GM12878 (cell line): ENCODE measurements at regions not wholly inside any gene's neighbourhood (a gene's known extent, or its start where the extent isn't known, plus 50 kb on each side); places are given as distances from the start of the nearest gene placed in this dataset.

Experiments
- ATAC-seq: fragments of 200-7000 bp; cut with Tn5 transposase; 3 replicates; pipeline ENCODE4 v1.9.1; 2020; ENCODE audit warnings: mild to moderate bottlenecking, moderate library complexity
- BruUV-seq: library from RNA; stranded (reverse); fragments of 400-500 nt; replicated peaks from 2 replicates; lab custom pipeline; 2021; lab: Mats Ljungman, UMichigan
- CTCF ChIA-PET: fragments of 300-600 bp; sonication (Branson Sonifier 250); formaldehyde crosslinking; extraction: SDS; loops from one replicate; lab custom pipeline; 2021; ENCODE audit warnings: inconsistent platforms; lab: Yijun Ruan, JAX
- POLR2A ChIA-PET: fragments of 350-600 bp; formaldehyde crosslinking; extraction: SDS; loops from one replicate; lab custom pipeline; 2021; ENCODE audit warnings: inconsistent platforms; lab: Charles Lee
- RAD21 ChIA-PET: fragments of 300-600 bp; sonication (Branson Sonifier 250); formaldehyde crosslinking; loops from one replicate; lab custom pipeline; 2023; ENCODE audit warnings: antibody characterized with exemption; ENCODE audit not compliant: unreplicated experiment; lab: Charles Lee
- SMC1A ChIA-PET: fragments of 300-600 bp; sonication (Branson Sonifier 250); formaldehyde crosslinking; loops from one replicate; lab custom pipeline; 2023; ENCODE audit not compliant: unreplicated experiment, uncharacterized antibody; lab: Charles Lee
- DNase-seq: peaks from one replicate; pipeline ENCODE4 v3.0.0-alpha.2; 2011; ENCODE audit warnings: low read depth, low spot score
- FAIRE-seq: peaks from 3 replicates; lab custom pipeline; 2011; peaks lifted over from hg19 to GRCh38; lab: Jason Lieb, UNC
- H2AFZ ChIP-seq: 2 replicates; pipeline ENCODE4 v1.6.0; 2011; ENCODE audit warnings: low read depth, low read length, control low read depth; ENCODE audit not compliant: control insufficient read depth
- H3K27ac ChIP-seq: 2 replicates; pipeline ENCODE4 v1.5.1; 2011; ENCODE audit warnings: control low read depth; ENCODE audit not compliant: control insufficient read depth, insufficient read depth
- H3K27me3 ChIP-seq, 2 experiments: replicated peaks in 1 of 2; 2 replicates each; pipeline versions ENCODE4 v1.6.0 to v1.6.1; 2011; ENCODE audit warnings: low read length in 1 of 2; ENCODE audit not compliant: control insufficient read depth in 2 of 2, insufficient read depth in 2 of 2
- H3K36me3 ChIP-seq, 2 experiments: 2 replicates each; pipeline ENCODE4 v1.5.1; 2011; ENCODE audit warnings: low read length in 1 of 2; ENCODE audit not compliant: control insufficient read depth in 2 of 2, insufficient read depth in 2 of 2
- H3K4me1 ChIP-seq: 2 replicates; pipeline ENCODE4 v1.6.1; 2011; ENCODE audit warnings: mild to moderate bottlenecking, low read length, moderate library complexity, mixed read lengths; ENCODE audit not compliant: control insufficient read depth, insufficient read depth
- H3K4me2 ChIP-seq: 2 replicates; pipeline ENCODE4 v1.6.0; 2011; ENCODE audit warnings: control low read depth; ENCODE audit not compliant: control insufficient read depth, insufficient read depth
- H3K4me3 ChIP-seq: fragments of 200-600 bp; sonication (generic); 2 replicates; pipeline ENCODE4 v1.5.1; 2016
- H3K79me2 ChIP-seq: 2 replicates; pipeline ENCODE4 v1.6.0; 2011; ENCODE audit warnings: low read length; ENCODE audit not compliant: control insufficient read depth, insufficient read depth
- H3K9ac ChIP-seq: 2 replicates; pipeline ENCODE4 v1.8.0; 2011; ENCODE audit warnings: low read length, control low read depth, mixed read lengths; ENCODE audit not compliant: control insufficient read depth, insufficient read depth
- H3K9me3 ChIP-seq: replicated peaks from 3 replicates; pipeline ENCODE4 v1.5.1; 2011; ENCODE audit warnings: mild to moderate bottlenecking, low read length; ENCODE audit not compliant: control insufficient read depth, insufficient read depth
- H4K20me1 ChIP-seq: 2 replicates; pipeline ENCODE4 v1.6.0; 2011; ENCODE audit not compliant: control insufficient read depth, insufficient read depth
- ETV6 ChIP-seq, 2 experiments: fragments of 450-650 bp in 1 of 2; IDR thresholded peaks in 1 of 2; conservative IDR thresholded peaks in 1 of 2; 2 replicates each; pipeline ENCODE4 v1.6.1; 2014; ENCODE audit warnings: antibody characterized with exemption in 1 of 2, borderline replicate concordance in 1 of 2, low read depth in 1 of 2, mild to moderate bottlenecking in 1 of 2, moderate library complexity in 1 of 2
- IRF4 ChIP-seq: IDR thresholded peaks from 2 replicates; pipeline ENCODE4 v1.6.1; 2011; ENCODE audit warnings: low read depth, low read length
- NR2C2 ChIP-seq: IDR thresholded peaks from 2 replicates; pipeline ENCODE4 v1.6.1; 2011; ENCODE audit warnings: borderline replicate concordance, low read depth; ENCODE audit not compliant: control insufficient read depth, insufficient read length
- SMC3 ChIP-seq: IDR thresholded peaks from 2 replicates; pipeline ENCODE4 v1.6.1; 2011; ENCODE audit warnings: low read length, improper control_type of control experiment, borderline replicate concordance
- SREBF2 ChIP-seq: IDR thresholded peaks from 2 replicates; pipeline ENCODE4 v1.6.1; 2012; ENCODE audit warnings: mild to moderate bottlenecking, low read length
- SRF ChIP-seq, 2 experiments: IDR thresholded peaks; 2 replicates each; pipeline ENCODE4 v1.6.1; 2011; ENCODE audit warnings: low read depth in 2 of 2, low read length in 2 of 2, mild to moderate bottlenecking in 1 of 2, moderate library complexity in 1 of 2
- WGBS: methylation state at CpG from one replicate; pipeline ENCODE4 v1.1.6; 2016; ENCODE audit warnings: low lambda C conversion rate; ENCODE audit not compliant: insufficient replicate concordance, insufficient coverage; ENCODE audit errors: missing lambda C conversion rate; 5-methylcytosine and 5-hydroxymethylcytosine counted together
- in situ Hi-C: fragments of 300-500 bp; cut with MboI; formaldehyde crosslinking; loops from 9 replicates; pipeline ENCODE4 v1.14.3; 2018; ENCODE audit warnings: mixed read lengths
- intact Hi-C: fragments of 100-400 bp; cut with micrococcal nuclease; formaldehyde crosslinking; loops from one replicate; pipeline ENCODE4 v1.14.2; 2022; ENCODE audit not compliant: unreplicated experiment

DNA sequence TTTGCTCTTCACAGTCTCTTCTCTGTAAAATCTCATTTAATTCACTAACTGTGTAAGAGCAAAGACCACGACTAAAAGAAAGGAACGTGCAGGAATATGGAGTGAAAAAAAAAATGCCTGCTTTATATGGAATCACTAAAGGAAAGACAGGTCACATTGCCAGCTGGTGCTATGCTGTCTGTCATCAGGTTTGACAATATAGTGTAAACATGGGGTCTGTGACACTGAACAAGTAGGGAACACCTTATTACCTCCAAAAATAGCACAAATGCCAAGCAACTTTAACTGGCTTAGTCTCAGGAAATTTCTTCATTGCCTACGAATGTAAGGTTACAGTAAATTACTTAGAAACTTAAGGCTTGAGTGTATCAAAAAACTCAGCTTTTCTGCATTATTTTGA, 364.5 kb upstream of the LINC00305 start:
- no peak overlapping the region for H3K4me3 ChIP-seq
- H3K27ac ChIP-seq: no peak overlapping the region
- H3K4me1 ChIP-seq: no peaks in the 10 kb centered on the region
- in situ Hi-C loops (no loop called here), intact Hi-C loops (no loop called here)
- no TSS peak for BruUV-seq
- H4K20me1 ChIP-seq: no peaks in the 10 kb centered on the region
- ATAC-seq (no peak), FAIRE-seq (no peak), DNase-seq (no peak)
- no peaks in the 10 kb centered on the region for H3K27me3 ChIP-seq
- ChIA-PET CTCF (no interaction called here), SMC1A (no interaction called here), RAD21 (no interaction called here), POLR2A (no interaction called here)
- 6% methylated on average over 3 of the region's 3 CpGs for WGBS
- no peaks in the 10 kb centered on the region for H3K36me3 ChIP-seq
- H2AFZ ChIP-seq: no peak overlapping the region
- no peak for TF ChIP-seq ETV6 (conservative IDR thresholded peaks at IDR 0.05 in 1 of 2, IDR thresholded peaks at IDR 0.05 in 1 of 2; ENCODE audit: borderline replicate concordance in 1 of 2, low read depth in 1 of 2)
- no peaks in the 10 kb centered on the region for H3K9me3 ChIP-seq
- H3K4me2 ChIP-seq: no peak overlapping the region
- no peak overlapping the region for H3K9ac ChIP-seq
- H3K79me2 ChIP-seq: no peaks in the 10 kb centered on the region

DNA sequence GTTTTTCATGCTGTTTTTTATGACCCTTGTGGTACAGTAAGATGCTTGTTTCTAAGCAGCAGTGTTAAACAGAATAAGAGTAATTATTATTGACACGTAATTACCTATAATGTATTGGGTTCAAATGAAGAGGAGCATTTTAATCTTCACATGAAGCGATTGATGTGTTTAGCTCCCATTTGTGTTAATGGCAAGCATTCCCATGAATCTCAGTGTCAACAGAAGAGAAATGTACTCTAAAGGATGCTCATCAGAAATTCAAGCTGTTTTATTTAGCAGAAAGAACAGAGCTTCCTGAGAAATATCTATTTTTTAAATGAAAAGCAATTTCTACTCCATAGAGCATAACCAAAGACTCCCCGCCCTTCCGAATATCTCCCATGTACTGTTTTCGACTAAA, 341.3 kb upstream of the LINC00305 start:
- H3K36me3 ChIP-seq: no peaks in the 10 kb centered on the region
- no peak overlapping the region for H3K27ac ChIP-seq
- H3K4me3 ChIP-seq: no peak overlapping the region
- DNase-seq (no peak), ATAC-seq (no peak), FAIRE-seq (no peak)
- no peaks in the 10 kb centered on the region for H4K20me1 ChIP-seq
- H3K4me2 ChIP-seq: no peak overlapping the region
- intact Hi-C loops: no loop called here
- ChIA-PET RAD21 (no interaction called here), CTCF (no interaction called here), SMC1A (no interaction called here), POLR2A (no interaction called here)
- BruUV-seq: no TSS peak
- no peak for TF ChIP-seq NR2C2
- no peak for TF ChIP-seq SREBF2
- TF ChIP-seq IRF4: no peak
- no peak for TF ChIP-seq SMC3
- TF ChIP-seq SRF (IDR thresholded peaks at IDR 0.05; ENCODE audit: low read depth in 2 of 2, low read length in 2 of 2): no peak
- no peak for TF ChIP-seq ETV6 (conservative IDR thresholded peaks at IDR 0.05 in 1 of 2, IDR thresholded peaks at IDR 0.05 in 1 of 2; ENCODE audit: borderline replicate concordance in 1 of 2, low read depth in 1 of 2)
- in situ Hi-C loops: no loop called here
- H3K27me3 ChIP-seq: no peaks in the 10 kb centered on the region
- no peak overlapping the region for H2AFZ ChIP-seq
- H3K9ac ChIP-seq: no peak overlapping the region
- whole genome bisulfite sequencing: 48% methylated on average over 5 of the region's 5 CpGs
- H3K9me3 ChIP-seq: no peaks in the 10 kb centered on the region
- H3K79me2 ChIP-seq: no peaks in the 10 kb centered on the region
- no peaks in the 10 kb centered on the region for H3K4me1 ChIP-seq
